HG03045 (cell line): ENCODE measurements at regions not wholly inside any gene's neighbourhood (a gene's known extent, or its start where the extent isn't known, plus 50 kb on each side); places are given as distances from the start of the nearest gene placed in this dataset.
"Not testable (repeated sequence)": the region's sequence is repeated elsewhere in the genome, so short reads cannot be mapped to it uniquely, and the experiment has no call there.

Experiments used
- ATAC-seq: cut with Tn5 transposase; IDR thresholded peaks from one replicate; pipeline ENCODE4 v1.9.1; 2021; ENCODE audit warnings: mild to moderate bottlenecking, moderate library complexity; ENCODE audit not compliant: unreplicated experiment

GRCh38 chr6:120931520-120932180 lies 402.6 kb downstream of the TBC1D32 start:
- ATAC-seq: not testable (repeated sequence)

- ATAC-seq: not testable (repeated sequence)
These were observed 403.8 kb downstream of the TBC1D32 start for GRCh38 chr6:120930500-120930899.

- no peak for ATAC-seq
These were observed 410.1 kb downstream of the TBC1D32 start for GRCh38 chr6:120924214-120924613.

GRCh38 chr6:120918137-120918536 lies 416.1 kb downstream of the TBC1D32 start:
- no peak for ATAC-seq

GRCh38 chr6:120916844-120917243 lies 417.4 kb downstream of the TBC1D32 start:
- ATAC-seq: no peak

GRCh38 chr6:120913486-120913885 lies 420.8 kb downstream of the TBC1D32 start:
- ATAC-seq: no peak

GRCh38 chr6:120908767-120909166 lies 425.5 kb downstream of the TBC1D32 start:
- no peak for ATAC-seq

- ATAC-seq: no peak
These were observed 430.4 kb downstream of the TBC1D32 start for GRCh38 chr6:120903836-120904235.

- no peak for ATAC-seq
These were observed 434.3 kb downstream of the TBC1D32 start for GRCh38 chr6:120899932-120900331.

GRCh38 chr6:120894077-120894476 lies 440.2 kb downstream of the TBC1D32 start:
- ATAC-seq: no peak

GRCh38 chr6:120876931-120877330 lies 457.3 kb downstream of the TBC1D32 start:
- no peak for ATAC-seq

GRCh38 chr6:120876424-120876823 lies 457.9 kb downstream of the TBC1D32 start:
- ATAC-seq: no peak

- ATAC-seq: no peak
These were observed 458.4 kb downstream of the TBC1D32 start for GRCh38 chr6:120875900-120876299.

GRCh38 chr6:120874422-120874821 lies 459.9 kb downstream of the TBC1D32 start:
- ATAC-seq: no peak

- ATAC-seq: no peak
These were observed 461.0 kb downstream of the TBC1D32 start for GRCh38 chr6:120873125-120873865.

GRCh38 chr6:120872262-120872578 lies 462.1 kb downstream of the TBC1D32 start:
- ATAC-seq: no peak

- no peak for ATAC-seq
These were observed 462.6 kb downstream of the TBC1D32 start for GRCh38 chr6:120871416-120872261.

GRCh38 chr6:120869397-120869796 lies 464.9 kb downstream of the TBC1D32 start:
- no peak for ATAC-seq

- no peak for ATAC-seq
These were observed 476.9 kb downstream of the TBC1D32 start for GRCh38 chr6:120857422-120857821.

GRCh38 chr6:120854583-120854982 lies 479.7 kb downstream of the TBC1D32 start:
- ATAC-seq: no peak

- ATAC-seq: no peak
These were observed 480.8 kb downstream of the TBC1D32 start for GRCh38 chr6:120853489-120853888.
